ENCODE measurements at regions not wholly inside any gene's neighbourhood (a gene's known extent, or its start where the extent isn't known, plus 50 kb on each side); places are given as distances from the start of the nearest gene placed in this dataset.
A peak's percentile ranks its signal among the peaks of the same experiment; 100 is the strongest.
"Not testable (repeated sequence)": the region's sequence is repeated elsewhere in the genome, so short reads cannot be mapped to it uniquely, and the experiment has no call there.

- Histone ChIP-seq H3K4me1 (peaks cover 13% of the 10 kb centered on the region), H3K27me3 (no peaks in the 10 kb centered on the region), H3K27ac (no peak overlapping the region), H3K36me3 (no peaks in the 10 kb centered on the region), H3K4me3 (no peak overlapping the region), H3K9me3 (replicated peaks) (no peaks in the 10 kb centered on the region; the same call in 1 of the 2 replicates)
- peak in 1 of 2 experiments; percentile 29 for DNase-seq
Measured at GRCh38 chr13:28582225-28582891, 76.6 kb upstream of the POMP start.

GRCh38 chr13:28581451-28581850 lies 77.5 kb upstream of the POMP start:
- Histone ChIP-seq H3K4me3 (no peak overlapping the region), H3K27me3 (no peaks in the 10 kb centered on the region), H3K27ac (no peak overlapping the region), H3K9me3 (replicated peaks) (no peaks in the 10 kb centered on the region; the same call in 1 of the 2 replicates), H3K36me3 (no peaks in the 10 kb centered on the region), H3K4me1 (peaks cover 13% of the 10 kb centered on the region)
- no peak for DNase-seq

- Histone ChIP-seq H3K36me3 (no peaks in the 10 kb centered on the region), H3K4me1 (peaks cover 9% of the 10 kb centered on the region), H3K9me3 (replicated peaks) (no peaks in the 10 kb centered on the region; the same call in 1 of the 2 replicates), H3K4me3 (no peak overlapping the region), H3K27me3 (no peaks in the 10 kb centered on the region), H3K27ac (no peak overlapping the region)
- no peak for DNase-seq
Measured at GRCh38 chr13:28579736-28580135, 79.2 kb upstream of the POMP start.

GRCh38 chr13:28579322-28579721 lies 79.6 kb upstream of the POMP start:
- Histone ChIP-seq H3K36me3 (no peaks in the 10 kb centered on the region), H3K4me3 (no peak overlapping the region), H3K27me3 (no peaks in the 10 kb centered on the region), H3K9me3 (replicated peaks) (no peaks in the 10 kb centered on the region; the same call in 1 of the 2 replicates), H3K27ac (no peak overlapping the region), H3K4me1 (peaks cover 9% of the 10 kb centered on the region)
- no peak for DNase-seq

GRCh38 chr13:28576067-28576466 lies 81.1 kb upstream of the FLT1 start:
- Histone ChIP-seq H3K4me1 (peaks cover 4% of the 10 kb centered on the region; the same call in 1 of the 2 replicates), H3K27me3 (no peaks in the 10 kb centered on the region), H3K9me3 (replicated peaks) (no peaks in the 10 kb centered on the region), H3K27ac (no peak overlapping the region), H3K36me3 (no peaks in the 10 kb centered on the region), H3K4me3 (no peak overlapping the region)
- DNase-seq = no peak

- H3K36me3 ChIP-seq = no peaks in the 10 kb centered on the region
- H3K9me3 ChIP-seq (replicated peaks) = no peaks in the 10 kb centered on the region
- no peak overlapping the region for H3K27ac ChIP-seq
- H3K4me3 ChIP-seq = no peak overlapping the region
- no peaks in the 10 kb centered on the region for H3K27me3 ChIP-seq
- peak in 1 of 2 experiments; percentile 37 for DNase-seq
- peaks cover 4% of the 10 kb centered on the region; the same call in 1 of the 2 replicates for H3K4me1 ChIP-seq
Measured at GRCh38 chr13:28575200-28575599, 80.3 kb upstream of the FLT1 start.

- H3K36me3 ChIP-seq = no peaks in the 10 kb centered on the region
- H3K4me3 ChIP-seq = no peak overlapping the region
- H3K9me3 ChIP-seq (replicated peaks) = no peaks in the 10 kb centered on the region
- peaks cover 4% of the 10 kb centered on the region; the same call in 1 of the 2 replicates for H3K4me1 ChIP-seq
- no peak overlapping the region for H3K27ac ChIP-seq
- DNase-seq = peak in 1 of 2 experiments; percentile 26
- H3K27me3 ChIP-seq = no peaks in the 10 kb centered on the region
Measured at GRCh38 chr13:28574617-28575142, 79.8 kb upstream of the FLT1 start.

GRCh38 chr13:28573595-28574373 lies 78.9 kb upstream of the FLT1 start:
- Histone ChIP-seq H3K4me1 (peaks cover 4% of the 10 kb centered on the region), H3K4me3 (no peak overlapping the region), H3K27ac (no peak overlapping the region), H3K36me3 (no peaks in the 10 kb centered on the region), H3K9me3 (replicated peaks) (no peaks in the 10 kb centered on the region), H3K27me3 (no peaks in the 10 kb centered on the region)
- DNase-seq = no peak

- no peak overlapping the region for H3K27ac ChIP-seq
- H3K36me3 ChIP-seq = no peaks in the 10 kb centered on the region
- DNase-seq = no peak
- no peaks in the 10 kb centered on the region for H3K9me3 ChIP-seq (replicated peaks)
- no peaks in the 10 kb centered on the region for H3K27me3 ChIP-seq
- no peak overlapping the region for H3K4me3 ChIP-seq
- peaks cover 12% of the 10 kb centered on the region for H3K4me1 ChIP-seq
Measured at GRCh38 chr13:28572871-28573270, 77.9 kb upstream of the FLT1 start.

GRCh38 chr13:28570356-28570755 lies 75.4 kb upstream of the FLT1 start:
- H3K36me3 ChIP-seq; H3K27me3 ChIP-seq; H3K27ac ChIP-seq; H3K4me3 ChIP-seq; H3K9me3 ChIP-seq (replicated peaks); DNase-seq: not testable (repeated sequence)
- peaks cover 14% of the 10 kb centered on the region for H3K4me1 ChIP-seq

GRCh38 chr13:28569886-28570285 lies 75.0 kb upstream of the FLT1 start:
- Histone ChIP-seq H3K9me3 (replicated peaks) (no peaks in the 10 kb centered on the region), H3K36me3 (no peaks in the 10 kb centered on the region), H3K4me3 (no peak overlapping the region), H3K4me1 (peaks cover 11% of the 10 kb centered on the region), H3K27me3 (no peaks in the 10 kb centered on the region), H3K27ac (no peak overlapping the region)
- DNase-seq = no peak

- H3K27ac ChIP-seq = no peak overlapping the region
- no peaks in the 10 kb centered on the region; the same call in 1 of the 2 replicates for H3K27me3 ChIP-seq
- H3K36me3 ChIP-seq = no peaks in the 10 kb centered on the region
- peaks cover 10% of the 10 kb centered on the region for H3K4me1 ChIP-seq
- H3K4me3 ChIP-seq = no peak overlapping the region
- DNase-seq = peak; percentile 77 to 83
- no peaks in the 10 kb centered on the region for H3K9me3 ChIP-seq (replicated peaks)
Measured at GRCh38 chr13:28568286-28568685, 73.4 kb upstream of the FLT1 start.

GRCh38 chr13:28566891-28567290 lies 72.0 kb upstream of the FLT1 start:
- DNase-seq = no peak
- Histone ChIP-seq H3K27ac (no peak overlapping the region), H3K4me1 (peaks cover 10% of the 10 kb centered on the region), H3K9me3 (replicated peaks) (no peaks in the 10 kb centered on the region), H3K36me3 (no peaks in the 10 kb centered on the region), H3K4me3 (no peak overlapping the region), H3K27me3 (no peaks in the 10 kb centered on the region; the same call in 1 of the 2 replicates)

- H3K36me3 ChIP-seq = no peaks in the 10 kb centered on the region
- no peak for DNase-seq
- H3K4me1 ChIP-seq = peaks cover 10% of the 10 kb centered on the region
- no peak overlapping the region for H3K4me3 ChIP-seq
- H3K27me3 ChIP-seq = no peaks in the 10 kb centered on the region; the same call in 1 of the 2 replicates
- no peaks in the 10 kb centered on the region for H3K9me3 ChIP-seq (replicated peaks)
- H3K27ac ChIP-seq = no peak overlapping the region
Measured at GRCh38 chr13:28566283-28566682, 71.4 kb upstream of the FLT1 start.

GRCh38 chr13:28564030-28564429 lies 69.1 kb upstream of the FLT1 start:
- no peak overlapping the region for H3K4me3 ChIP-seq
- no peaks in the 10 kb centered on the region; the same call in 1 of the 2 replicates for H3K27me3 ChIP-seq
- DNase-seq = no peak
- H3K27ac ChIP-seq = no peak overlapping the region
- no peaks in the 10 kb centered on the region for H3K9me3 ChIP-seq (replicated peaks)
- peaks cover 10% of the 10 kb centered on the region for H3K4me1 ChIP-seq
- no peaks in the 10 kb centered on the region for H3K36me3 ChIP-seq
